Smooth muscle cell (in vitro differentiated cells): ENCODE measurements at regions not wholly inside any gene's neighbourhood (a gene's known extent, or its start where the extent isn't known, plus 50 kb on each side); places are given as distances from the start of the nearest gene placed in this dataset.

Source experiments
- DNase-seq: peaks from one replicate; lab custom pipeline; 2025; ENCODE audit not compliant: unreplicated experiment; lab: John Stamatoyannopoulos, UW
- H2AFZ ChIP-seq: fragments of 200-600 bp; sonication (generic); 2 replicates; pipeline ENCODE4 v1.6.0; 2016; ENCODE audit warnings: antibody characterized with exemption, low read depth, mild to moderate bottlenecking
- H3F3A ChIP-seq: fragments of 200-600 bp; sonication (generic); 2 replicates; pipeline ENCODE4 v1.6.0; 2017; ENCODE audit warnings: antibody characterized with exemption, low read depth
- H3K27ac ChIP-seq: fragments of 200-600 bp; sonication (generic); 2 replicates; pipeline ENCODE4 v1.5.1; 2016; ENCODE audit warnings: low read depth, mild to moderate bottlenecking
- H3K27me3 ChIP-seq: fragments of 200-600 bp; sonication (generic); 2 replicates; pipeline ENCODE4 v1.6.1; 2016; ENCODE audit warnings: low read depth, mild to moderate bottlenecking
- H3K36me3 ChIP-seq: fragments of 200-600 bp; sonication (generic); 2 replicates; pipeline ENCODE4 v1.5.1; 2016; ENCODE audit warnings: low read depth
- H3K4me1 ChIP-seq: fragments of 200-600 bp; sonication (generic); 2 replicates; pipeline ENCODE4 v1.5.1; 2016; ENCODE audit warnings: low read depth
- H3K4me2 ChIP-seq: fragments of 200-600 bp; sonication (generic); 2 replicates; pipeline ENCODE4 v1.6.0; 2016; ENCODE audit warnings: mild to moderate bottlenecking
- H3K4me3 ChIP-seq: fragments of 200-600 bp; sonication (generic); 2 replicates; pipeline ENCODE4 v1.5.1; 2016; ENCODE audit warnings: mild to moderate bottlenecking
- H3K79me2 ChIP-seq: fragments of 200-600 bp; sonication (generic); 2 replicates; pipeline ENCODE4 v1.6.0; 2016; ENCODE audit warnings: low read depth, mild to moderate bottlenecking
- H3K9ac ChIP-seq: fragments of 200-600 bp; sonication (generic); 2 replicates; pipeline ENCODE4 v1.6.0; 2016; ENCODE audit warnings: low read depth
- H3K9me3 ChIP-seq: fragments of 200-600 bp; sonication (generic); replicated peaks from 2 replicates; pipeline ENCODE4 v1.5.1; 2016; ENCODE audit warnings: low read depth
- H4K20me1 ChIP-seq: fragments of 200-600 bp; sonication (generic); 2 replicates; pipeline ENCODE4 v1.6.0; 2016; ENCODE audit warnings: low read depth
- WGBS: methylation state at CpG from one replicate; pipeline ENCODE4 v1.1.7; 2016; ENCODE audit warnings: low lambda C conversion rate; 5-methylcytosine and 5-hydroxymethylcytosine counted together
- TF ChIP-seq, protein P1 (sequence below): fragments of 200-600 bp; sonication (generic); IDR thresholded peaks from 2 replicates; pipeline ENCODE4 v1.5.1; 2017; ENCODE audit warnings: borderline replicate concordance, mild to moderate bottlenecking, antibody characterized with exemption; ENCODE audit not compliant: insufficient read depth, poor library complexity, severe bottlenecking

GRCh38 chr1:236343246-236343870, 50.7 kb upstream of the EDARADD start:
- no peak overlapping the region for H3K9ac ChIP-seq
- TF ChIP-seq, protein P1, sequence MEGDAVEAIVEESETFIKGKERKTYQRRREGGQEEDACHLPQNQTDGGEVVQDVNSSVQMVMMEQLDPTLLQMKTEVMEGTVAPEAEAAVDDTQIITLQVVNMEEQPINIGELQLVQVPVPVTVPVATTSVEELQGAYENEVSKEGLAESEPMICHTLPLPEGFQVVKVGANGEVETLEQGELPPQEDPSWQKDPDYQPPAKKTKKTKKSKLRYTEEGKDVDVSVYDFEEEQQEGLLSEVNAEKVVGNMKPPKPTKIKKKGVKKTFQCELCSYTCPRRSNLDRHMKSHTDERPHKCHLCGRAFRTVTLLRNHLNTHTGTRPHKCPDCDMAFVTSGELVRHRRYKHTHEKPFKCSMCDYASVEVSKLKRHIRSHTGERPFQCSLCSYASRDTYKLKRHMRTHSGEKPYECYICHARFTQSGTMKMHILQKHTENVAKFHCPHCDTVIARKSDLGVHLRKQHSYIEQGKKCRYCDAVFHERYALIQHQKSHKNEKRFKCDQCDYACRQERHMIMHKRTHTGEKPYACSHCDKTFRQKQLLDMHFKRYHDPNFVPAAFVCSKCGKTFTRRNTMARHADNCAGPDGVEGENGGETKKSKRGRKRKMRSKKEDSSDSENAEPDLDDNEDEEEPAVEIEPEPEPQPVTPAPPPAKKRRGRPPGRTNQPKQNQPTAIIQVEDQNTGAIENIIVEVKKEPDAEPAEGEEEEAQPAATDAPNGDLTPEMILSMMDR, result no peak
- 62% methylated on average over 4 of the region's 4 CpGs for WGBS

GRCh38 chr1:236342403-236343245, 51.5 kb upstream of the EDARADD start:
- TF ChIP-seq, protein P1, result no peak
- Histone ChIP-seq H3K4me2 (peak overlapping the region; percentile 20), H4K20me1 (no peaks in the 10 kb centered on the region), H3F3A (no peaks in the 10 kb centered on the region), H3K27me3 (no peaks in the 10 kb centered on the region), H3K27ac (no peak overlapping the region), H3K9me3 (no peaks in the 10 kb centered on the region), H3K9ac (no peak overlapping the region), H3K4me1 (no peaks in the 10 kb centered on the region), H2AFZ (no peak overlapping the region), H3K4me3 (no peak overlapping the region), H3K79me2 (no peaks in the 10 kb centered on the region), H3K36me3 (no peaks in the 10 kb centered on the region)
- WGBS, result 39% methylated on average over 5 of the region's 5 CpGs
- no peak for DNase-seq

More at GRCh38 chr1:236343246-236343870, 50.7 kb upstream of the EDARADD start:
- H3K9me3 ChIP-seq, result no peaks in the 10 kb centered on the region
- H2AFZ ChIP-seq, result no peak overlapping the region
- H3K79me2 ChIP-seq, result no peaks in the 10 kb centered on the region
- no peaks in the 10 kb centered on the region for H4K20me1 ChIP-seq
- H3F3A ChIP-seq, result no peaks in the 10 kb centered on the region
- H3K36me3 ChIP-seq, result no peaks in the 10 kb centered on the region
- no peak overlapping the region for H3K4me3 ChIP-seq
- H3K27ac ChIP-seq, result no peak overlapping the region
- H3K4me2 ChIP-seq, result peak overlapping the region; percentile 20
- H3K4me1 ChIP-seq, result no peaks in the 10 kb centered on the region
- no peaks in the 10 kb centered on the region for H3K27me3 ChIP-seq
- DNase-seq, result no peak

DNA sequence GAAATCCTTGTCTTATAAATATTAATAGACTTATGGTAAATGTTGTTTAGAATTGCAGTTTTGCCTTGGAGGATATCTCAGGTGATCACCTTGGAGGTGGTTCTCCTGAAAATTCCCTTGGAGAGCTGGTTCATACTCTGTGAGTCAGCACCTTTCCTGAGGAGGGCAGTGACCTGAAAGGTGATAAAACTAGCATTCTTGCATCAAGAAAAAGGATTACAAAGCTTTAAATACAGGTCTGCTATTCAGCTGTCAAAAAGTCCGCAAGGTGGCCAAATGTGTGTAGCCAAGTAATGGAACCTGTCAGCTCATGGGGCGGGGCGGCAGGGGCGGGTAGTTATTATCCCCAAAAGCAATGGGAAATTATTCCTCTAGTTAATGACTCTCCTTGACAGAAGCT, 52.8 kb upstream of the EDARADD start:
- Histone ChIP-seq H4K20me1 (no peaks in the 10 kb centered on the region), H3F3A (no peaks in the 10 kb centered on the region), H3K4me1 (no peaks in the 10 kb centered on the region), H3K27ac (no peak overlapping the region), H3K27me3 (no peaks in the 10 kb centered on the region), H3K9me3 (no peaks in the 10 kb centered on the region), H3K79me2 (no peaks in the 10 kb centered on the region), H3K36me3 (no peaks in the 10 kb centered on the region), H3K9ac (no peak overlapping the region), H2AFZ (no peak overlapping the region), H3K4me2 (no peak overlapping the region), H3K4me3 (no peak overlapping the region)
- TF ChIP-seq, protein P1, result no peak
- 89% methylated on average over 4 of the region's 4 CpGs for WGBS
- no peak for DNase-seq
